Erythroblast (primary cell): ENCODE measurements at regions not wholly inside any gene's neighbourhood (a gene's known extent, or its start where the extent isn't known, plus 50 kb on each side); places are given as distances from the start of the nearest gene placed in this dataset.

Experiments
- GATA1 ChIP-seq: IDR thresholded peaks from 2 replicates; pipeline ENCODE4 v1.6.1; 2011; ENCODE audit warnings: low read depth, mild to moderate bottlenecking, control low read depth, low read length, moderate library complexity
- POLR2A ChIP-seq: IDR thresholded peaks from 2 replicates; pipeline ENCODE4 v1.6.1; 2011; ENCODE audit warnings: mild to moderate bottlenecking, low read length

DNA sequence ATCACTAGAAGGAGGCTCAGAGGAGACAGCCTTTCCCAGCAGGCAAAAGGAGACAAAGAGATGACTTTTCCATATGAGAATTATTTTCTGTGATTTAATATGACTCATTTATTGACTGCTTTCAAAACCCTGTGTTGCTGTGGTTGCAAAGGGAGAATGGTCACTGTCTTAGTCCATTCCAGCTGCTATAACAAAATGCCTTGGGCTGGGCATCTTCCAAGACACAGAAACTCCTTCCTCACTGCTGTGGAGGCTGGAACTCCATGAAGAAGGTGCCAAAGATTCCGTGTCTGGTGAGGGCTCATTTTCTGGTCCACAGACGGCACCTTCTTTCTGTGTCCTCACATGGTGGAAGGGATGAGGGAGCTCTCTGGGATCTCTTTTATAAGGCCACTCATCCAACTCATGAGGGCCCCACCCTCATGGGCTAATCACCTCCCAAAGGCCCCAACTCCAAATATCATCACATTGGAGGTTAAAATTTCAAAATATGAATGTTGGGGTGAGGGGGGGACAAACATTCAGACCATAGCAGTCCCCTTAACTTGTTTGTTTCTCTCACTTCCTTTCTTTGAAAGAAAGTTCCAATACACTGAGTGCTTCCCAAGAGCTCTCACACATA, 252.1 kb upstream of the RAB4A start:
- TF ChIP-seq POLR2A (no peak), GATA1 (no peak)
